HG02852 (cell line): ENCODE measurements at regions not wholly inside any gene's neighbourhood (a gene's known extent, or its start where the extent isn't known, plus 50 kb on each side); places are given as distances from the start of the nearest gene placed in this dataset.

Source experiments
- ATAC-seq: cut with Tn5 transposase; IDR thresholded peaks from one replicate; pipeline ENCODE4 v1.9.1; 2021; ENCODE audit warnings: mild to moderate bottlenecking, moderate library complexity; ENCODE audit not compliant: unreplicated experiment

DNA sequence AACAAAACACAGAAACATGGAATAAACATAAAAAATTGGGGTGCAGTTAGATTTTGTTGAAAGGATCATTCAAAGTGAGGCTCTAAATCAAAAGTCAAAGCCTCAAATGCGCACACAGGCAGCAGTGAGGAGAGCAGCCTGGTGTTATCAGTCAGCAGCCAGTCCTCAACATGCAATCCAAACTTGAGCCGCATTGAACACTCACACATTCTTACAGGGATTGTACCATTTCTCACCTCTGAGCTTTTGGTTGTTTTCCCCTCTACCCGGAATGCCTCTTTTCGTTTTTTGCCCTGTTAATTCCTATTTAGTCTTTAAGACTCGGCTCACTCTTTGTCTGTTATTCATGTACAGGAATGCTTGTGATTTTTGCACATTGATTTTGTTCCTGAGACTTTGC, 81.1 kb upstream of the PUM3 start:
- no peak for ATAC-seq

DNA sequence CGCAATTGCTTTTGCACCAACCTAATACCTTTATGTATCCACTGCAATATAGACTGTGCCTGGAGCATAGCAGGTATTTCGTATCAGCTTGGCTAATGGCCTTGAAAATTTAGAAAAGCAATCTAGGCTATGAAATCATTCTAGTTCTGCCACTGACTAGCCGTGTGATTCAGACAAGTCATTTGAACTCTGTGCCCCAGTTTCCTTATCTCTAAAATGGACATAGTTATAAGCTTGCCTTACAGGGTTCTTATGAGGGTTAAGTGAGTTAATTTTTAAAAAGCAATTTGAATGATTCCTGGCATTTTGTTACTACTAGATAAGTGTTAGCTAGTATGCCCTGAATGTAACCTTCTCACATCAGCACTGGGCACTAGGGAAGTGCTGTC, 80.5 kb upstream of the PUM3 start:
- no peak for ATAC-seq

DNA sequence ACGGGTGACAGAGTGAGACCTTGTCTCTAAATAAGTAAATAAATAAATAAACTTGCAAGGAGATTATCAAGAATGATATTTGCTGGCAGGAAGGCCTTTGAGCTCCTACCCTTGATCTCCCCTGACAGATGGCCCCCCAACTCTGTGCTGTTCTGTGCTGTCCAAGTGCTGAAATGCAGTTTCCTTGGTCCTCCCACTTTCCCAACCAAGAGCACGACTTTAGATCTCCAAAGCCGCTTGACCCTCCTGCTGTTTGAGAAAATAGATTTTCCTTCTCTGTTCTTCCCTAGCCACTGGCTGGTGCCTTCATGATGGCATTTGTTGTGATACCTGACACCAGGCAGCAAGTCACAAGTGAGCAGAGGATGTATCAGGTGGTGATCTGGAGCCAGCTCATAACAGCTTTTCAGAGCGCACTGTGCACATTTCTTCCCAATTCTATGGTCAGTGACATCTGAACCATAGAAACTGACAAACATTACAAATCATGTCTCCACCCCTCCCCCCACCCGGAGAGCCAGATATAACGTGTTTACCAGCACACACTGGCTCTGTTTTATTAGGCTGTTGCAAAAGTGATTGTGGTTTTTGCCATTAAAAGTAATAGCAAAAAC, 80.0 kb upstream of the PUM3 start:
- no peak for ATAC-seq

DNA sequence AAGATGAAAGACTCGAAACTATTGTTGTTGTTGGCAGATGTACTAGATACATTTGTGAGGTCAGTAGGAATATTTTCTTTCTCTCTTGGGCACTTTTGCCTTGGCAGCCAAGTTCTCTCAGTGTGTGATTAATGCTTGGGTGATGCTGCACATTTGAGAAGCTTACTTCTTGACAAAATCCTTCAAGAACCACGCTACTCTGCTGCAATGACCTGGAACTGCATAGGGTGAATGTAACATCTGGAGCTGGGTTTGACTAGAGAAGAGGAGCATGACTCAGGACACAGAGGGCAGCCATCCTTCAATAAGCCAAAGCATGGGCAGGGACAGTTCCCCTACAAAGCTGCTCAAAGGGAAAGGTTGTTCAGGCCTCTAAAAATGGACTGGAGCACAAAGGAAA, 75.5 kb upstream of the PUM3 start:
- no peak for ATAC-seq

DNA sequence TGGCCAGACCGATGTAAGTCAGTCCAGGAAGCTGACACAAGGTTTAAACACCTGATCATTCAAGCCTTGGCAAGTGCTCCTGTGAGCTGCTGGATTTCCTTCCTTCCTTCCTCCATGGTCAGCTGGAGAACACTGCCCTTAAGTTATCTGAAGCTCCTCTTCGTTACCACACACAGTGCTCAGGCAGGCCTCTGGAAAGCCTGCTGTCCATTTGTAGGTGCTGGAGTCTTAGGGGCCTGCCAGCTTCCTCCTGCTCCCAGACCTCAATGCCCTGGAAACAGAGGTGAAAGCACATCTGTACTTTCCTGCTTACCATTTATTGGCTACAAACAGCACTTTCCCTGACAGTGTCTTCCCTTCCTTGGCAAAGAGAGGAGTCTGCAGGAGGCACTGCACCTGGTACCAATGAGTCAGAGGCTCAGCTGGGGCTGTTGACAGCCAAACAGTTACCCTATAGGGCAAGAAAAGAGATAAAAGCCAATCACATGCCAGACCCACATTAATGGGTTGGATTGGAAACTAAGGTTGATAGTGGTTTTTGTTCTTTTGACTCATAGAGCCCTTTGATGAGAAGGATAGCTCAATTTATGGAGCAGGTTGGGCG, 72.6 kb upstream of the PUM3 start:
- ATAC-seq = no peak

DNA sequence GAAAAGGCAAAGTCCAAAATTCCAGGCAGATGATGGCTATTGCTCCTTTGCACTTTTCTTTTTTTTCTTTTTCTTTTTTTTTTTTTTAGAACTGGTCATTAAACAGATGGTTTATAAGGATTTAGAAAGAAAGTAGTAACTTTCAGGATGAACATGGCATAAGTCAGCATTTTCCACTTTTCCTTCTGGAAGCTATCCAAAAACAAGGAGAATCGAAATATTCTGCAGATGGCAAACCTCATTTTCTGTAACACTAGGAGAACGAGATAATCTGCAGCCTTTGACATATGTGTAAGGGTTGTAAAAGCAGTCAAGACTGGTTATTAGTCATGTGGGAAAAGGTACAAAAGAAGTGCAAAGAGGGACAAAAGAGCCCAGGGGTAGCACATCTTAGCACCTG, 69.1 kb upstream of the PUM3 start:
- no peak for ATAC-seq

DNA sequence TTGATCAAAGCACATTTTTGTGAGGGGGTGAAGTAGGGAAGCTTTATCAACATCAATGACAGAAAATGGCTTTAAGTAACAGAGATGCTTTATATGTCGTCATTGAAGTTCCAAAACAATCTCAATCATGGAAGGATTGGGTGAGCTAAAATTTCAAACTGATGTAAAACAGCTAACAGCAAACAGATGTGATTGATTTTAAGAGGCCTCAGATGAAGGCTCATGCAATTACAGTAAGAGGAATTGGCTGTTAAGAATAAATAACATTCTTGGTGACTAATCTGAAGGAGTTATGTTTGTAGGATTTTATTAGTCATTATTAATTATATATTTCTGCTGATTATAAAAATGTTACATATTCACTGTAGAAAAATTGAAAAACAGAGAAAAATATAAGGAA, 63.5 kb upstream of the PUM3 start:
- ATAC-seq = no peak

DNA sequence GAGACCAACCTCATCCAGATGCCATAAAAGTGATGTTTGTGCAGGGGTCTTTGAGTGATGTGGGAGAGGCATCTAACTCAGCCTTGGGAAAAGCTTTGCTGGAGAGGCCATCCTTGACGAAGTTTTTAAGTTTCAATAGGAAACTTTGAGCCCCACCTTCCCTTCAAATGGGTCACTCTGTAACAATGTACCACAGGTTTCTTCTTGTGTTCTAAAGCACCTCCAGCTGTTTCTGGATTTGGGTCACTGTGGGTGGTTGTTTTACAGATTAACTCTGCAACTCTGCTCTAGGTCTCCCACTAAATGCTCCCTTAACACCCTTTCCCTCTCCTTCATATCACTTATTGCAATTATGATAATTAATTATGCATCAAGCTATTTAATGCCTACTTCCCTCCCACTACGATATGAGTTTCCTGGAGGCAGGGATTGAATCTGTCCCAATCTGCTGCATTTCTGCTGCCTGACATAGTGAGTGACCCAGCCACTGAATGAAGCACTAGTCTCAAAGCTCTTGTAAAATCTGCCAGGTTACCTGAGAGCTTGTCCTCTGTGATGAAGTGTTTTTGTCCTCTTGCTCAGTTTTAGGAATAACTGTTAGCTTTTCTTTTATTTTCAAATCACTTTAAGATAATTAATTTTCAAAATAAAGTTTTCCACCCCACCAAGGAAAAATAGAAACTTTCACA, 60.5 kb upstream of the PUM3 start:
- ATAC-seq = no peak
